ENCODE measurements at regions not wholly inside any gene's neighbourhood (a gene's known extent, or its start where the extent isn't known, plus 50 kb on each side); places are given as distances from the start of the nearest gene placed in this dataset.

- no peaks in the 10 kb centered on the region for H3K27me3 ChIP-seq (ENCODE audit: low read depth, low read length)
- no peak overlapping the region for H3K4me3 ChIP-seq (ENCODE audit: low read depth in 1 of 2, low read length in 2 of 2)
- peaks cover 0 to 6% of the 10 kb centered on the region in 2 donors for H3K4me1 ChIP-seq (ENCODE audit: control insufficient read depth in 1 of 2, insufficient read depth in 2 of 2, low read length in 2 of 2)
- no peaks in the 10 kb centered on the region for H3K36me3 ChIP-seq (ENCODE audit: control insufficient read depth in 1 of 2, insufficient read depth in 2 of 2, low read length in 2 of 2)
- peaks cover 0 to 3% of the 10 kb centered on the region in 2 donors for H3K9me3 ChIP-seq (ENCODE audit: control insufficient read depth in 1 of 2, low read length in 2 of 2)
- H3K27ac ChIP-seq (ENCODE audit: low read length): no peak overlapping the region
Measured at GRCh38 chr2:188889187-188889586, 85.0 kb upstream of the COL3A1 start.

GRCh38 chr2:188890755-188891154 is 83.4 kb upstream of the COL3A1 start:
- Histone ChIP-seq H3K4me1 (ENCODE audit: control insufficient read depth in 1 of 2, insufficient read depth in 2 of 2, low read length in 2 of 2) (peaks cover 0 to 6% of the 10 kb centered on the region in 2 donors), H3K4me3 (ENCODE audit: low read depth in 1 of 2, low read length in 2 of 2) (no peak overlapping the region), H3K9me3 (ENCODE audit: control insufficient read depth in 1 of 2, low read length in 2 of 2) (peaks cover 0 to 3% of the 10 kb centered on the region in 2 donors), H3K27ac (ENCODE audit: low read length) (no peak overlapping the region), H3K36me3 (ENCODE audit: control insufficient read depth in 1 of 2, insufficient read depth in 2 of 2, low read length in 2 of 2) (no peaks in the 10 kb centered on the region), H3K27me3 (ENCODE audit: low read depth, low read length) (no peaks in the 10 kb centered on the region)

- Histone ChIP-seq H3K9me3 (ENCODE audit: control insufficient read depth in 1 of 2, low read length in 2 of 2) (peaks cover 0 to 3% of the 10 kb centered on the region in 2 donors), H3K4me1 (ENCODE audit: control insufficient read depth in 1 of 2, insufficient read depth in 2 of 2, low read length in 2 of 2) (peaks cover 0 to 6% of the 10 kb centered on the region in 2 donors), H3K27ac (ENCODE audit: low read length) (peak overlapping the region; percentile 19), H3K27me3 (ENCODE audit: low read depth, low read length) (no peaks in the 10 kb centered on the region), H3K4me3 (ENCODE audit: low read depth in 1 of 2, low read length in 2 of 2) (no peak overlapping the region), H3K36me3 (ENCODE audit: control insufficient read depth in 1 of 2, insufficient read depth in 2 of 2, low read length in 2 of 2) (no peaks in the 10 kb centered on the region)
Measured at GRCh38 chr2:188892636-188893035, 81.5 kb upstream of the COL3A1 start.

GRCh38 chr2:188893972-188894371 is 80.2 kb upstream of the COL3A1 start:
- H3K36me3 ChIP-seq (ENCODE audit: control insufficient read depth in 1 of 2, insufficient read depth in 2 of 2, low read length in 2 of 2): no peaks in the 10 kb centered on the region
- no peak overlapping the region for H3K4me3 ChIP-seq (ENCODE audit: low read depth in 1 of 2, low read length in 2 of 2)
- peaks cover 0 to 6% of the 10 kb centered on the region in 2 donors for H3K4me1 ChIP-seq (ENCODE audit: control insufficient read depth in 1 of 2, insufficient read depth in 2 of 2, low read length in 2 of 2)
- no peaks in the 10 kb centered on the region for H3K27me3 ChIP-seq (ENCODE audit: low read depth, low read length)
- no peak overlapping the region for H3K27ac ChIP-seq (ENCODE audit: low read length)
- H3K9me3 ChIP-seq (ENCODE audit: control insufficient read depth in 1 of 2, low read length in 2 of 2): peaks cover 0 to 2% of the 10 kb centered on the region in 2 donors

GRCh38 chr2:188894979-188895378 is 79.2 kb upstream of the COL3A1 start:
- Histone ChIP-seq H3K4me3 (ENCODE audit: low read depth in 1 of 2, low read length in 2 of 2) (no peak overlapping the region), H3K27ac (ENCODE audit: low read length) (no peak overlapping the region), H3K9me3 (ENCODE audit: control insufficient read depth in 1 of 2, low read length in 2 of 2) (no peaks in the 10 kb centered on the region), H3K4me1 (ENCODE audit: control insufficient read depth in 1 of 2, insufficient read depth in 2 of 2, low read length in 2 of 2) (peaks cover 0 to 6% of the 10 kb centered on the region in 2 donors), H3K27me3 (ENCODE audit: low read depth, low read length) (no peaks in the 10 kb centered on the region), H3K36me3 (ENCODE audit: control insufficient read depth in 1 of 2, insufficient read depth in 2 of 2, low read length in 2 of 2) (no peaks in the 10 kb centered on the region)

GRCh38 chr2:188897096-188897495 is 77.1 kb upstream of the COL3A1 start:
- no peaks in the 10 kb centered on the region for H3K36me3 ChIP-seq (ENCODE audit: control insufficient read depth in 1 of 2, insufficient read depth in 2 of 2, low read length in 2 of 2)
- peak overlapping the region; percentile 60 for H3K27ac ChIP-seq (ENCODE audit: low read length)
- no peaks in the 10 kb centered on the region for H3K27me3 ChIP-seq (ENCODE audit: low read depth, low read length)
- H3K4me1 ChIP-seq (ENCODE audit: control insufficient read depth in 1 of 2, insufficient read depth in 2 of 2, low read length in 2 of 2): peaks cover 0 to 6% of the 10 kb centered on the region in 2 donors
- H3K4me3 ChIP-seq (ENCODE audit: low read depth in 1 of 2, low read length in 2 of 2): peak overlapping the region in 1 of 2 donors; percentile 30
- H3K9me3 ChIP-seq (ENCODE audit: control insufficient read depth in 1 of 2, low read length in 2 of 2): no peaks in the 10 kb centered on the region

GRCh38 chr2:188898261-188898660 is 75.9 kb upstream of the COL3A1 start:
- H3K27ac ChIP-seq (ENCODE audit: low read length): peak overlapping the region; percentile 49
- peaks cover 0 to 5% of the 10 kb centered on the region in 2 donors for H3K4me1 ChIP-seq (ENCODE audit: control insufficient read depth in 1 of 2, insufficient read depth in 2 of 2, low read length in 2 of 2)
- no peaks in the 10 kb centered on the region for H3K9me3 ChIP-seq (ENCODE audit: control insufficient read depth in 1 of 2, low read length in 2 of 2)
- no peaks in the 10 kb centered on the region for H3K27me3 ChIP-seq (ENCODE audit: low read depth, low read length)
- H3K36me3 ChIP-seq (ENCODE audit: control insufficient read depth in 1 of 2, insufficient read depth in 2 of 2, low read length in 2 of 2): no peaks in the 10 kb centered on the region
- H3K4me3 ChIP-seq (ENCODE audit: low read depth in 1 of 2, low read length in 2 of 2): no peak overlapping the region

GRCh38 chr2:188902901-188903491 is 71.2 kb upstream of the COL3A1 start:
- no peaks in the 10 kb centered on the region for H3K9me3 ChIP-seq (ENCODE audit: control insufficient read depth in 1 of 2, low read length in 2 of 2)
- no peak overlapping the region for H3K27ac ChIP-seq (ENCODE audit: low read length)
- no peak overlapping the region for H3K4me3 ChIP-seq (ENCODE audit: low read depth in 1 of 2, low read length in 2 of 2)
- no peaks in the 10 kb centered on the region for H3K4me1 ChIP-seq (ENCODE audit: control insufficient read depth in 1 of 2, insufficient read depth in 2 of 2, low read length in 2 of 2)
- no peaks in the 10 kb centered on the region for H3K36me3 ChIP-seq (ENCODE audit: control insufficient read depth in 1 of 2, insufficient read depth in 2 of 2, low read length in 2 of 2)
- H3K27me3 ChIP-seq (ENCODE audit: low read depth, low read length): no peaks in the 10 kb centered on the region

- H3K27ac ChIP-seq (ENCODE audit: low read length): no peak overlapping the region
- H3K9me3 ChIP-seq (ENCODE audit: control insufficient read depth in 1 of 2, low read length in 2 of 2): no peaks in the 10 kb centered on the region
- H3K27me3 ChIP-seq (ENCODE audit: low read depth, low read length): no peaks in the 10 kb centered on the region
- no peaks in the 10 kb centered on the region for H3K36me3 ChIP-seq (ENCODE audit: control insufficient read depth in 1 of 2, insufficient read depth in 2 of 2, low read length in 2 of 2)
- H3K4me1 ChIP-seq (ENCODE audit: control insufficient read depth in 1 of 2, insufficient read depth in 2 of 2, low read length in 2 of 2): no peaks in the 10 kb centered on the region
- no peak overlapping the region for H3K4me3 ChIP-seq (ENCODE audit: low read depth in 1 of 2, low read length in 2 of 2)
Measured at GRCh38 chr2:188903740-188904139, 70.4 kb upstream of the COL3A1 start.

GRCh38 chr2:188909036-188909435 is 65.1 kb upstream of the COL3A1 start:
- Histone ChIP-seq H3K4me3 (ENCODE audit: low read depth in 1 of 2, low read length in 2 of 2) (no peak overlapping the region), H3K4me1 (ENCODE audit: control insufficient read depth in 1 of 2, insufficient read depth in 2 of 2, low read length in 2 of 2) (no peaks in the 10 kb centered on the region), H3K27me3 (ENCODE audit: low read depth, low read length) (no peaks in the 10 kb centered on the region), H3K27ac (ENCODE audit: low read length) (no peak overlapping the region), H3K36me3 (ENCODE audit: control insufficient read depth in 1 of 2, insufficient read depth in 2 of 2, low read length in 2 of 2) (no peaks in the 10 kb centered on the region), H3K9me3 (ENCODE audit: control insufficient read depth in 1 of 2, low read length in 2 of 2) (no peaks in the 10 kb centered on the region)

- Histone ChIP-seq H3K36me3 (ENCODE audit: control insufficient read depth in 1 of 2, insufficient read depth in 2 of 2, low read length in 2 of 2) (no peaks in the 10 kb centered on the region), H3K27ac (ENCODE audit: low read length) (no peak overlapping the region), H3K4me1 (ENCODE audit: control insufficient read depth in 1 of 2, insufficient read depth in 2 of 2, low read length in 2 of 2) (peaks cover 0 to 6% of the 10 kb centered on the region in 2 donors), H3K27me3 (ENCODE audit: low read depth, low read length) (no peaks in the 10 kb centered on the region), H3K9me3 (ENCODE audit: control insufficient read depth in 1 of 2, low read length in 2 of 2) (no peaks in the 10 kb centered on the region), H3K4me3 (ENCODE audit: low read depth in 1 of 2, low read length in 2 of 2) (no peak overlapping the region)
Measured at GRCh38 chr2:188916736-188917135, 57.4 kb upstream of the COL3A1 start.

GRCh38 chr2:188917632-188918031 is 56.5 kb upstream of the COL3A1 start:
- Histone ChIP-seq H3K9me3 (ENCODE audit: control insufficient read depth in 1 of 2, low read length in 2 of 2) (no peaks in the 10 kb centered on the region), H3K27me3 (ENCODE audit: low read depth, low read length) (no peaks in the 10 kb centered on the region)

More at GRCh38 chr2:188917632-188918031, 56.5 kb upstream of the COL3A1 start:
- Histone ChIP-seq H3K4me1 (ENCODE audit: control insufficient read depth in 1 of 2, insufficient read depth in 2 of 2, low read length in 2 of 2) (peaks cover 0 to 6% of the 10 kb centered on the region in 2 donors), H3K36me3 (ENCODE audit: control insufficient read depth in 1 of 2, insufficient read depth in 2 of 2, low read length in 2 of 2) (no peaks in the 10 kb centered on the region), H3K27ac (ENCODE audit: low read length) (no peak overlapping the region), H3K4me3 (ENCODE audit: low read depth in 1 of 2, low read length in 2 of 2) (no peak overlapping the region)

Measured in muscle layer of duodenum (tissue), 2 donors.